ENCODE measurements at regions not wholly inside any gene's neighbourhood (a gene's known extent, or its start where the extent isn't known, plus 50 kb on each side); places are given as distances from the start of the nearest gene placed in this dataset.

GRCh38 chr17:79463421-79464317 lies 147.2 kb downstream of the RBFOX3 start:
- Histone ChIP-seq H3K9me3 (ENCODE audit: low read length) (no peaks in the 10 kb centered on the region), H3K27ac (ENCODE audit: extremely low read length, insufficient read depth, low read length) (no peak overlapping the region), H3K4me1 (ENCODE audit: insufficient read depth, low read length) (no peaks in the 10 kb centered on the region), H3K4me2 (ENCODE audit: low read depth, low read length) (no peak overlapping the region), H2AFZ (ENCODE audit: low read length) (no peak overlapping the region), H3K27me3 (ENCODE audit: control insufficient read depth in 1 of 2, insufficient read depth in 2 of 2, low read length in 2 of 2) (peaks cover 4 to 63% of the 10 kb centered on the region in 2 experiments; a peak in 4 of 5 replicates), H3K36me3 (replicated peaks in 1 of 2; ENCODE audit: control insufficient read depth in 1 of 2, insufficient read depth in 2 of 2, low read length in 2 of 2) (no peaks in the 10 kb centered on the region), H3K4me3 (replicated peaks in 1 of 3; ENCODE audit: insufficient read depth in 1 of 3, low read depth in 2 of 3, low read length in 3 of 3) (no peak overlapping the region), H4K20me1 (ENCODE audit: insufficient read depth, low read length) (0 out of 2 replicates have a peak, but pooled peaks cover 4% of the 10 kb centered on the region), H3K79me2 (ENCODE audit: insufficient read depth, low read length) (no peaks in the 10 kb centered on the region), H3K9ac (ENCODE audit: insufficient read depth, low read depth, low read length) (no peak overlapping the region)
- in situ Hi-C loops (cut with HindIII; ENCODE audit: extremely low pct_ligation_motif_present, low pct_unique_long_range_greater_than_20kb) = no loop called here
- POLR2A ChIA-PET = no interaction called here
- no peak for ATAC-seq
- TF ChIP-seq ZSCAN9 (CRISPR knock-in tag; IDR thresholded peaks at IDR 0.05; ENCODE audit: borderline replicate concordance) (no peak), ZNF883 (CRISPR knock-in tag; IDR thresholded peaks at IDR 0.05; ENCODE audit: not compliant biosample characterization) (no peak), AFF4 (CRISPR knock-in tag; IDR thresholded peaks at IDR 0.05) (no peak)
- no TSS peak for BruUV-seq (replicated peaks)
- intact Hi-C loops (cut with micrococcal nuclease; ENCODE audit: unreplicated experiment) = no loop called here
- WGBS (ENCODE audit: low lambda C conversion rate) = 64% methylated on average over 36 of the region's 36 CpGs
- no peak for DNase-seq (ENCODE audit: low spot score)
- CTCF ChIA-PET (ENCODE audit: low intra/inter-chr PET ratio, low total read pairs) = no interaction called here
- FAIRE-seq = no peak

All from HepG2 (cell line).